KBM-7 (cell line): ENCODE measurements at regions not wholly inside any gene's neighbourhood (a gene's known extent, or its start where the extent isn't known, plus 50 kb on each side); places are given as distances from the start of the nearest gene placed in this dataset.

ENCODE experiments used
- DNase-seq: peaks from one replicate; pipeline ENCODE4 v3.0.0-alpha.2; 2015
- in situ Hi-C: fragments of 300-500 bp; cut with MboI; formaldehyde crosslinking; loops from 2 replicates; pipeline ENCODE4 v1.14.3; 2020; ENCODE audit warnings: low sequenced_read_pairs, low pct_unique_long_range_greater_than_20kb, mixed read lengths

DNA sequence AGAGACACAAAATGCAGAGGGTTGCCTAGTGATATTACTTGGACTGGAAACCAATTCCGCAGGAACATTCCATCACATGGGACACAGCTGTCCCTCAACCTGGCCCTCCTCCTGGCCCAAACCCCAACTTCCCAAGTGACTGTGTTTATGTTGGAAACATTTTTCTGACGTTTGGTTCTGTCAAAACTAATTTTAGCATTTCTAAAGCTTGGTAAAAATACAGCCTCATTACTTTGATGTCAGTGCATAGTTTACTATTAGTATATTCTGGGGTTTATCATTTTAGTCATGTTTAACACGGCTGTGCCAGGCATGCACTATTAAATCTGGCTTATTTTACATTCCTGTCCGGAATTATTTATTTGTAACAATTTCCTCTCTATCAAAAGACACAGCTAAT lies 69.9 kb downstream of the GLI2 start:
- in situ Hi-C loops = no loop called here
- no peak for DNase-seq

DNA sequence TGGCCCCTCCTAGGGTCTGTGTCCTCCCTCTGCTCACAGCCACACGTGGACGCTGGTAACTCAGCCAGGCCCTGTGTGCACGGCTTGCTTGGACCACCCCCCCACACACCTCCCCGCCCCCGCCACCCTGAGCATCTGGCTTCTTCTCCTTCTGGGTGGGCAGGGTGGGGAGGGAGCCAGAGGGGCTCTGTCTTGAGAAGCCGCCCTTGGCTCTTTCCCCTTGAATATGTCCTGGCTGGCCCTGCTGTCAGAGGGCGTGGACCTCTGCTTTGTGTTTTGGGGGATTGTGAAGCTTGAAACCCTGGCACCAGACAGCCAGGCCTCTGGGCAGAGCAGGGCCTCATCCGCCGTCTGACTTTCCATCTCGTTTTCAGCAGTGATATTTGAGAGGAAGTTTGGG lies 72.1 kb downstream of the GLI2 start:
- DNase-seq = no peak
- in situ Hi-C loops = no loop called here

DNA sequence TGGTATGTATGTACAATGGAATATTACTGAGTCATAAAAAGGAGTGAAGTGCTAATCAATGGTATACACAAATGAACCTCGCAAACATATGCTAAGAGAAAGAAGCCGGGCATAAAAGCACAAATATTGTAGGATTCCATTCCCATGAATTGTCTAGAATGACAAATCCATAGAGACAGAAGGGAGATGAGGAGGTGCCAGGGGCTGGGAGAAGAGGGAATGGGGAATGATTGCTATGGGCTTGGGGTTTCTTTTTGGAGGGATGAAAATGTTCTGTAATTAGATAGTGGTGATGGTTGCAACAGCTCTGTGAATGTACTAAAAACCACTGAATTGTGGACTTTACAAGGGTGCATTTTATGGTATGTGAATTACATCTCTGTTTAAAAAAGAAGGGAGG lies 73.5 kb downstream of the GLI2 start:
- DNase-seq = no peak
- in situ Hi-C loops = no loop called here

DNA sequence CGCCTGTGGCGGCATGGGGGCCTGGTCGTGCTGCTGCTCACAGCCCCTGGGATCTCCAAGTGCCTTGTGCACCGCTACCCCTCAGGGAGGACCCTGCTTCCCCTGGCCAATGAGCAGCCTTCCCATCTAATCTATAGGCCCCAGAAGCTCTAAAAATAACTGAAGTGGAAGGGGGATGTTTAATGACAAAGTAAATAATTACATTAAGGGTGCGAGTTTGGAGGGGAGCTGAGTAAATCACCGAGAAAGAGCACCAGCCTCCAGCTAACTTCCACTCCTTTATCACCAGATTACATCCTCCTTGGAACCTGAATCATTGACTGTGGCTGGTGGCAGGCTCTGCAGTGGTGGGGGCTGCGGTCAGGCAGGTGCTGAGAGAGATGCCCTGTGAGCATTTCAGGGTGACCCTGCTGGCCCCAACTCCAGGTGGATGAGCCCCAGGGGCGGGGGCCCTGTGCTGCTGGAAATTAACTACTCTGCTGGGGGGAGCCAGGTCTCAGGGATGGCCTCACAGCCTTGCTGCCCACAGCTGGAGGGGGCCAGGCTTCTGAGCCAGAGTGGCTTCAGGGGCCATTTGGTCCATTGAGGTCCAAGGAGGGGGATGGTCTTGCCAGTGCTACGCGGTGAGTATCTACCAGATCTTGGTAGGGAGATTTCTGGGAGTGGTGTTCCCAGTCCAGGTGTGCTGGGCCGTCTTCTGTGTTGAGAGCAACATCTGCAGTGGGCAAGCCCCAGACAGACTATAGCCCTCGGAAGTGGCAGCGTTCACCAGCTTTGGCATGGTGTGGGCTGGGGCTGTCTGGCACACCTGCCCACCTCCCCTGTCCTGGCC lies 74.2 kb downstream of the GLI2 start:
- peak; percentile 8 for DNase-seq
- in situ Hi-C loops = no loop called here

DNA sequence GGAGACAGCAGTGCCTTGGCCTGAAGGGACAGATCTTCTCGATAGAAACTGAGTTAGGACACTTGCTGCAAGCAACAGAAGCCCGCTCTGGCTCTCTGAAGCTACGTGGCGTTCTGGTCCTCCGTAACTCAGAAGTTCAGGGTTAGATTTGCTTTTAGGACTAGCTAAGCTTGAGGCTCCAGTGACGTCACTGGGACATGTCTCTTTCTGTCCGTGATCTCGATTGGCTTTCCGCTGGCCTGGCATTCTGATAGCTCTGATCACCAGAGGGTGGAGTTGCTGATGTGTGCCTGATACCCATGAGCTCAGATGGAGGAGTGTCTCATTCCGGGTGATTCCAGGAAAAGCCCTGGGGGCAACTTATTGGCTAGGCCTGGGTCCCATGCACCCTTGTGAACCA lies 75.0 kb downstream of the GLI2 start:
- no peak for DNase-seq
- in situ Hi-C loops = no loop called here

DNA sequence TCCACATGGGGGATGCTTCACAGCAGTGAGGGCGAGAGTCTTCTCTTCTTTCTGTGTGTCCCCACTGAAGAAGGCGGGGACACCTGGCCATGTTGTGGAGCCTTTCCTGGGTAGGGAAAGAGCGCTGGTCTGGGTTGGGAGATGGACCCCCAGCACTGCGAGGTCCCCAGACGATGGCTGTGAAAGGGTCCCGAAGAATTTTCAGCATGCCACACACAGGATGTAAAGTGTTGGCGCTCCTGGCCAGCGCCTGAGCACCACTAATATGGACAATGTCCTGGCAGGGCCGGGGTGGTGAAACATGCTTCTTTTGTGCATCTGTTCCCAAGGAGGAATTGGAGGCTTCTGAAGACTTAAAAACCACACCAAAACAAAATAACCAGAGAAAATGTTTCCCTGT lies 77.2 kb downstream of the GLI2 start:
- no peak for DNase-seq
- in situ Hi-C loops = no loop called here

DNA sequence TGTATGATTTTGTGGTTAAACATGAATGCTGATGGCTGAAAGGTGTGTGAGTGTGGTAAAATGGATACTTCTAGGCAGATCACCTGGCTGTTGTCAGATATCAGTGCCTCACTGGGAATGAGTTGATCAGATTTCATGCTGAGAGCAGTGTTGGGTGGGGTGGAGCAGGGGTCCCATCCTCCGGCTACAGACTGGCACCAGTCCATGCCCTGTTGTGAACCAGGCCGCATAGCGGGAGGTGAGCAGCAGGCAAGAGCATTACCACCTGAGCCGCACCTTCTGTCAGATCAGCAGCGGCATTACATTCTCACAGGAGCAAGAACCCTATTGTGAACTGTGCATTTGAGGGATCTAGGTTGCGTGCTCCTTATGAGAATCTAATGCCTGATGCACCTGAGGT lies 78.7 kb downstream of the GLI2 start:
- DNase-seq = no peak
- in situ Hi-C loops = no loop called here

DNA sequence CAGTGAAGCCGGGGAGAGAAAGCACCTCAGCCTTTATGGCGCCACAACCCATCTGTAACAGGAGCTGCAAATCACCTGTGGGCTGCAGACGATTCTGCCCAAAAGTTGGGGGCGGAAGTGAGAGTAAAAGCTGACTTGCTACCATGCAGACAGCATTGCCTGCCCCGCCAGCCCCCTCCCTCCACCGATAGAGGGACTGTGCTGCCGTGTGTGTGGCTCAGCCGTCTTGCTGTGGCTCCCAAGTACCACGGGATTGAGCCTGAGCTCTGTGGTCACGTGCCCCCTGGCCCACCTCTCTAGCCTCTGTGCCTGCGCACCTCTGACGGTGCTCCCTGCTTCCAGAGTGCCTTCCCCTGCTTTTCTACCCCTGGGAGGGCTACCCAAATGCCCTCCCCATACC lies 79.6 kb downstream of the GLI2 start:
- in situ Hi-C loops = no loop called here
- no peak for DNase-seq

DNA sequence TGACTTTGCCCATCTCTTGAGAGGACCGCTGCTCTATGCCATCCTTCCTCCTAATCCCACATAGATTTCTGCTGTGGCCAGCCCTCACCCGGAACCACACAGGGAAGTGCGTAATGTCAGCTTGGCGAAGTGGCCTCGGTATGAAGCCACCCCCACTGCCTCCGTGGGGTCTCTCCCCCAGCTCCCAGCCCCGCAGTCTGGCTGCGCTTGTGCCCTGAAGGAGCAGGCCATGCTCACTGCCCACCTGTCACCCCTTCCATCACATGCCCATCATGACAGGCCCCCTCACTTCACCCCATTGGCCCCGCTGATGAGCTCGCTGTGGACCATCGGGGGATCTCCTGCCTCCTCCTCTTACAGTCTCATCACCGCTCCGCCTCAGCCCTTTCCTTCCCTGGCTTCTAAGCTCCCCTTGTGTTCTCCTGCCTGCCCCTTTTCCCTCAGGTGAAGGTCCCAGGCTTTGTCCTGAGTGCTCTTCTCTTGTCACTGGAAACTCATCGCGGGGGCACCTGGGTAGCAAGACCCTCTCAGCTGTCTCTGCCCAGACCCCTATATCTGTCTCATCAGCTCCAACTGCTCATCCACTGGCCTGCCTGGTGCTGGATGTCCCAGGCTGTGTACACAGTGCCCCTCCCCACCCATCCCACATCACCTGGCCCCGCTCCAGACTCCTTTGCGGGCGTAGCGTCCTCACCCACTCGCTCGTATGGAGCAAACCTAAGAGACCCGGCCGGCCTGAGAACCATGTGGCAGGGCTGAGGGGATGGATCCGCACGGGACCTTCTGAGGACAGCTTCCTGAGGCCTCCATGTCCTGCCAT lies 81.7 kb downstream of the GLI2 start:
- DNase-seq = no peak
- in situ Hi-C loops = no loop called here

DNA sequence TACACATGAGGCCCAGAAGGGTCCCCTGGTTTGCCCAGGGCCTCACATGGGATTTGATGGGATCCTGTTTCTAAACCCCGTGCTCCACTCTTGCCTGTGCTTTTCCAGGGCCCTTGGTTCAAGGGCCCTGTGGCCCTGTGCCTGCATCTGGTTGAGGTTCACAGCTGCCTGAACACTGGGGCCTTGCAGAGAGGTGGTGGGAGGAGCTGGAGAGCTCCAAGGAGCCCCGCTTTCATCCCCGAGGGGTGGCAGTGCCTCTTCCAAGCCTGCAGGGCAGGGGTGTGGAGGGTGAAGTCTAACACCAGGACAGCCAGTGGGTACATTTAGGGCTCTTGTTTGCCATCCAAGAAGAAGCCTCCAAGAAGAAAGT lies 82.3 kb downstream of the GLI2 start:
- in situ Hi-C loops = no loop called here
- no peak for DNase-seq

DNA sequence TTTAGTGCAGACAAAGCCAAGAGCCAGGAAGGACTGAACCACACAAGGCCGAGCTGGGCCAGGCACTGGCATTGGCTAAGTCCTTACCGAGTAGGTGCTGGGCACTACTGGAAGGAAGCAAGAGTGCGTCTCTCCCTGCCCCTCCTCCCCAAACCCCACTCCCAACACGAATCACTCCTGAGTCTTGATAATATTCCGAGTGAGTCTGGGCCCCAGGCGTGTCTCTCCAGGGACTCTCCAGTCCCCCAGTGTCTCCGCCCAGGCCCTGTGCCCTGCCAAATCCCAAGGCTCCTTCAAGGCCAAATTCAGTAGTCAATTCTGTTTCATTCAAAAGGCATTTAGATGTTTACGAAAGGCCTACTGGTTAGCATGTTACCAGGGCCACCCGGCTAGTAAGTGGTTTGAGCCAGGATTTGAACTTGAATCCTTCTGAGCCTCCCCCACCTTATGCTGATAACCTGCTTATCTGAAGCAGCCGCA lies 82.8 kb downstream of the GLI2 start:
- no peak for DNase-seq
- in situ Hi-C loops = no loop called here

DNA sequence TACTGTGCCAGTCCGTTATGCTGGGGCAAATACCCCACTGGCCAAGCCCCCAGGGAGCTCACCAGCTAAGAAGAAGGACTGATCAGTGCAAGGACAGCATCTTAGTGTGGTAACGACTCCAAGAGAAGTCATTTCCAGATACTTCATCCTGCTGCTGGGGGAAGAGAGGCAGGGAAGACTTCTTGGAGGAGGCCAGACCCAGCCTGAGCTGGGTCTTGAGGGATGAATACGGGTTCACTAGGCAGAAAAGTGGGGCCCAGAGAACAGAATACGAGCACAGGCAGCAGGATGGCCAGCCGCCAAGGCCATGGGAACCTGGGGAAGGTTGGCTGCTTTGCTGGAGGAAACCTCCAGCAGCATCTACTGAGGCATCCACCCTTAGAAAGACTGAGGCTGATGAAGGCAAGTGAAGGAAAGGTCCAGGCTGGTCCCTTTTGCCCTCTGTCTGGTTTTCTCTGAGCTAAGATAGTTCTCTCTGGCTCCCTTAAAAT lies 84.1 kb downstream of the GLI2 start:
- no peak for DNase-seq
- in situ Hi-C loops = no loop called here

DNA sequence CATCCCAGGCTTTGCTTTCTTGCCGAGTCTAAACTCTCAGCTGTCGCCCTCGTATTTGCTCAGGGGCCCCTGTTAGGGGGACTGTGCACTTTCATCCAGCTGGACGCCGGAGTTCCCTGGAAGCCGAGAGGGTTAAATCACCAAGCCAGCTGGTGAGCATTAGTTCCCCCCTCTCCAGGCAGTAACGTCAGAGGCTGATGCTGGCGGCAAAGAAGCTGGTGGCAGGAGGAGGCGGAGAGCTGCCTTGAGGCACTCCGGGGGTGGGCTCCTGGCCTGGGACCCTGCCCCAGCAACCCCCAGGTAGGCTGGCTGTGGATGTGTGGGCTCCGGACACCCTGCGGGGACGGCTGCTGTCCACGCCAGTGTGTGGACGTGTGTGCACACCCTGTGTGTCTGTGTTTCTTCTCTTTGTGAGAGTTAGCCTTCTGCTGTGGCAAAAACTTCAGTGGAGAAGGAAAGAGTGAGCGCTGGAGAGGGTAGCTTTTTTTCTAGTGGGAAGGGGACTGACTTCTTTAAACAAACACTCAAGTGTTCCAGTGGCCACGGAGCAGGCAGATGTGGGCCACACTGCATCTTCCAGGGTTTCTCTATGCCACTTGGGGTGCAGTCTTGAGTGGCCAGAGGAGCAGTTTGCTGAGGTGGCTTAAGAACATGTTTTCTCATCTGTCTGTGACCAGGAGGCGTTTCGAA lies 84.7 kb downstream of the GLI2 start:
- no peak for DNase-seq
- in situ Hi-C loops = no loop called here

DNA sequence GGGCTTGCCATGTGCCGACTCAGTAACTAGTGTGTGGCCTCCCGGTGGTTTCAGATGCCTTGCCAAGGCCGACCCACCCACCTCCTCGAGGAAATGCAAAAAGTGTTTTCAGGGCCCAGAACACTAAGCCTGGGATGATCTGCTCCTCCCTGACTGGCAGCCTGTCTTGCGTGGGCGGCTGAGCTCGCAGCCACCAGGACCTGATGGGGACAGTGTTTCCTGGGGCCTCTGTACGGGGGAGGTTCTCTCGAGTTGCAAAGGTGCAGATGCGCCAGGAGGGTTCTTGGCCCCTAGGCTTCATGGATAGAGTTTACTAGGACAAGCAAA lies 85.2 kb downstream of the GLI2 start:
- in situ Hi-C loops = no loop called here
- no peak for DNase-seq

DNA sequence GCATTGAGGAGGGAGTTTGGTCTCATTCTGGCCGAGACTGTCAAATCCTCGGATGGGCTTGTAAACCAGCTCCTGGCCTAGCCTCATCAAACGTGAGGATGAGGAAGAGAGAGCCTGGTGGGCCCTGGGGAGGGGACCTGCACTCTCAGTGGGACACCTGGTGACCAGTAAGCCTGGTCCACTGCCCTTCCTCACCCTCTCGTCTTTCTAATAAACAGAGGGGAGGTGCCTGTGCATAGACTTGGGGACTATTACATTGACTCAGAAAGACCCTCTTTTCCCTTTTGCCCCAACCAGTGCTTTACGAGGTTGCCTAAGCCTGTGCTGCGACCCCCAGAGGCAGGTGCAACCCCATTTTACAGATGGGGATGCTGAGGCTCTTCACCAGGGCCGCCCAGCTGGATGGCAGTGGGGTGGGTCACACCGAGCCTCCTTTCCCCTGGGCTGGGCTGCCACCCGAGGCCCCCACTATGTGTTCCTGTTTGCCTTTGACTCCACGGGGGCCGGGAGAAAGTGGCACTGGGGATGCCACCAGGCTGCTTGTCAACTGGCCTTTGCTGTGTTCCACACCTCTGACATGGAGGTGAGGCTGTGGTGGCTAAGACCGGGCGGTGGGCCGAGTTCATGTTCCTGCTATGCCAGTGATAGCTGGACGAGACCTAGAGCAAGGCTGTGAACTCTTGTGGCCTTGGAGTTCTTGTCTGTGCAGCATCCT lies 85.9 kb downstream of the GLI2 start:
- in situ Hi-C loops = no loop called here
- DNase-seq = no peak

DNA sequence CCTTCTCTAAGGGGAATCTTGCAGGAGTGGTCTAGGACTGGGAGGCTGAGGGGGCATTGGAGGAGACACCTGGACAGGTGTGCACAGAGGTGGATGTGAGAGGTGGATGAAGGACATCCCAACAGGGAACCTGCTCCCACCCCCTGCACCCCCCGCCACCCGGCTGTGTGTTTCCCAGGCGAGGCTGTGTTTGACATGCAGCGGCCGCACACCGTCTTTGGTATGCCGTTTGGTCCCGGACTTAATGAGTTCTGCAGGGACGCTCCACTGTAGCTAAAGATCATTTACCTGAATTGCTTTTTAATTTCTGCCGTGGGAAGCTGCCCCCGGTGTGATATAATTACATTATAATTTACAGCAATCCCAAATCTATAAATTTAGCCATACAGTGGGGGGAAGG lies 87.3 kb downstream of the GLI2 start:
- in situ Hi-C loops = no loop called here
- DNase-seq = no peak

DNA sequence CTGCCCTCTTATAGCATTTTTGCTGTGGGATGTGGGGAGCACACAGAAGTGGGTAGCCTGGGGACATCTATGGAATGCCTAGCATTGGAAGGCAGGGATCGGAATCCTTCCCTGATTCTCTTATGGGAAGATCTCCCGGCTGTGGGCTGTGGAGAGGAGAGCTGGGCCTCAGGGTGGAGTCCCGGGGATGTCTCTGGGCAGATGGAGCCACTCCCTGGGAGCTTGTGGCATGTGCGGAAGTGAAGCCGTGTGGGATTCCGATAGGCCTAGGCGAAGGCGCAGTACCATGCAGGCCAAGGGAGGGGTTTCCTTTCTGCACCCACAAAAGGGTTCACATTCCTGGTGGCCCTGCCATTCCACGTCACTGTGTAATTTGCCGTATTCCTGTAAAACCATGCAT lies 87.9 kb downstream of the GLI2 start:
- in situ Hi-C loops = no loop called here
- DNase-seq = no peak

DNA sequence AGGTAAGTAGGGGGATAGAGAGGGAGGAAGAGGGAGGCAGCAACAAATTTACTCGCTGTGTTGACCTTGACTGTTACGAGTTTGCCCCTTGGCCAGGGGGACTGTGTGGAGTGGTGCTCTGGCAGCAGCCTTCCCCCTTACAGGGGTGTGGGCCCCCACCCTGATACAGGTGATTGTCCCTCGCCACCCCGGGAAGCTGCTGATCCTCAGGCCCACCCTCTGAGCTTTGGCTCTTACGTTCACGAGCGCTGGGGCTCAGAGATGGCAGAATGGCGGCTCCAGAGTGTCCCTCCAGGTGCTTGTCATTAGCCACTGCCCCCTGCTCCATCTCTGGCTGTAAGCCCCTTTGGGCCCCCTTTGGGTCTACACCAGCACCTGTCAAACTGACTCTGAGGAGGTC lies 88.6 kb downstream of the GLI2 start:
- no peak for DNase-seq
- in situ Hi-C loops = no loop called here
